ENCODE measurements at regions not wholly inside any gene's neighbourhood (a gene's known extent, or its start where the extent isn't known, plus 50 kb on each side); places are given as distances from the start of the nearest gene placed in this dataset.

DNA sequence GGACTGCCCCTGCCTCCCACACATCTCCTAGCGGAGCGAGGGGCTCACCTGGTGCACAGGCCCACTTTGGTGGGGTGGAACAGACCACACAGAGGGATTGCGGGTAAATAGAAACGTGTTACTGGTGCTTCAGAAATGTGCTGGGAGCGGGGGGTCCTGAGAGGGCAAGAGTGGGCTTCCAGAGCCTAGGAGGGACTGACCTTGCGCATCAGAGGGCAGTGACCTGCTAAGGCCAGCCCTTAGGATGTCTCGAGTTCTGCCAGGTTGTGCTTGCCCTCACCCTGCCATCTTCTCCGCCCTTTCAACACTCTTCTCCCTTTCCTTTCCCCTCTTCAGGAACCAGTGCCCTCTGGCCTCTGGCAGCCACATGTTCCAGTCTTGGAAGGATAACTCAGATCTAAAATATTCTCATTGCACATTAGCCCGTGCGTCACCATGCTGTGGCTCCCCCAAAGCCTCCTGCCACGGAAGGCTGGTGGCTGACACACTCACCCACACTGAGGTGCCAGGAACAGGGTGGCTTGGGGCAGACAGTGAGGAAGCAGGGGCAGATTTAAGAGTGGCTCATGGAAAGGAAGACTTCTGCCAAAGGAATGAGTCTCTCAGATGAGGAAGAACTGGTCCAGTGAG, 89.6 kb downstream of the MCFD2 start:
- TF ChIP-seq POLR2AphosphoS5 (IDR thresholded peaks at IDR 0.05; ENCODE audit: low read depth, low read length), result no peak
- TF ChIP-seq SIN3A (IDR thresholded peaks at IDR 0.05; ENCODE audit: borderline replicate concordance, insufficient read depth, low read depth, low read length), result no peak

Data from Panc1 (cell line).